PC-9 (cell line): ENCODE measurements at regions not wholly inside any gene's neighbourhood (a gene's known extent, or its start where the extent isn't known, plus 50 kb on each side); places are given as distances from the start of the nearest gene placed in this dataset.

ENCODE experiments used
- EZH2 ChIP-seq: fragments of 200-600 bp; sonication (generic); IDR thresholded peaks from 2 replicates; pipeline ENCODE4 v1.8.0; 2017; ENCODE audit warnings: antibody characterized with exemption, low read depth
- TF ChIP-seq, protein P1 (sequence below): fragments of 200-600 bp; sonication (generic); conservative IDR thresholded peaks from 2 replicates; pipeline ENCODE4 v1.6.1; 2017; ENCODE audit warnings: mixed run types, antibody characterized with exemption, mild to moderate bottlenecking, moderate library complexity

DNA sequence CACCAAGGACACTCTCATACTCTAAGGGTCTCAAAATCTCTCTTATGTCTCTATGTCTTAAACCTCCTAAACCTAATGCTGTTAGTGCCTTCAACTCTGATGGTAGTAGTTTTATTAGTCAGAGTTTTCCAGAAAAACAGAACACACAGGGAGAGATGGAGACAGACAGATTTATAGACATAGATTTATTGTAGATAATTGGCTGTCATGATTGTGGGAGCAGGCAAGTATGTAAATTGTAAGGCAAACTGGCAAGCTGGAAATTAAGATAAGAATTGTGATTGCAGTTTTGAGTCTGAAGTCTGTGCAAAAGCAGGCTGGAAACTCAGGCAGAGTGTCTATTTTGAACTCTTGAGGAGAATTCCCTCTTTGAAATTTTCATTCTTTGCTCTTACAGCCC is 96.3 kb upstream of the ROBO1 start:
- TF ChIP-seq, protein P1, sequence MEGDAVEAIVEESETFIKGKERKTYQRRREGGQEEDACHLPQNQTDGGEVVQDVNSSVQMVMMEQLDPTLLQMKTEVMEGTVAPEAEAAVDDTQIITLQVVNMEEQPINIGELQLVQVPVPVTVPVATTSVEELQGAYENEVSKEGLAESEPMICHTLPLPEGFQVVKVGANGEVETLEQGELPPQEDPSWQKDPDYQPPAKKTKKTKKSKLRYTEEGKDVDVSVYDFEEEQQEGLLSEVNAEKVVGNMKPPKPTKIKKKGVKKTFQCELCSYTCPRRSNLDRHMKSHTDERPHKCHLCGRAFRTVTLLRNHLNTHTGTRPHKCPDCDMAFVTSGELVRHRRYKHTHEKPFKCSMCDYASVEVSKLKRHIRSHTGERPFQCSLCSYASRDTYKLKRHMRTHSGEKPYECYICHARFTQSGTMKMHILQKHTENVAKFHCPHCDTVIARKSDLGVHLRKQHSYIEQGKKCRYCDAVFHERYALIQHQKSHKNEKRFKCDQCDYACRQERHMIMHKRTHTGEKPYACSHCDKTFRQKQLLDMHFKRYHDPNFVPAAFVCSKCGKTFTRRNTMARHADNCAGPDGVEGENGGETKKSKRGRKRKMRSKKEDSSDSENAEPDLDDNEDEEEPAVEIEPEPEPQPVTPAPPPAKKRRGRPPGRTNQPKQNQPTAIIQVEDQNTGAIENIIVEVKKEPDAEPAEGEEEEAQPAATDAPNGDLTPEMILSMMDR: no peak
- no peak for TF ChIP-seq EZH2
